ENCODE measurements at regions not wholly inside any gene's neighbourhood (a gene's known extent, or its start where the extent isn't known, plus 50 kb on each side); places are given as distances from the start of the nearest gene placed in this dataset.

DNA sequence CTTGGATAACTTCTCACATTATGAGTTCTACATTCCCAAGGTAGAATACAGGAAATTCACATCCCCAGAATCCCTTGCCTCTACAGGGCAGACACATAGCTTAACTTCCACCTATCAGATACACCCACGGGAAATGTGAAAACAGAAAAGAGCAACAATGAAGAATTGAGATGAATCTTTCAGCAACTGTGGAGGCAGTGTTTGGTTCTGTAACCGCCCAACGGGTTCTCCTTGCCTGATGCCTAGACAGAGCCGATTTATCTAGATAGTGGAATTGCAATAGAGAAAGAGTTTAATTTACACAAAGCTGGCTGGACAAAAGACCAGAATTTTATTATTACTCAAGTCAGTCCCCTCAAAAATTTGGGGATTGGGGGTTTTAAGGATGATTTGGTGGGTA is 138.8 kb downstream of the MTPAP start:
- Histone ChIP-seq H3K27ac (no peak overlapping the region), H3K27me3 (no peaks in the 10 kb centered on the region), H3K36me3 (no peaks in the 10 kb centered on the region), H3K4me3 (no peak overlapping the region), H3K4me1 (no peaks in the 10 kb centered on the region), H3K9me3 (no peaks in the 10 kb centered on the region)
- intact Hi-C loops (cut with DNase I; ENCODE audit: low total_unique reads) = no loop called here
- 91% methylated on average over 4 of the region's 4 CpGs; no CpG with 5 or more reads in 1 of the 2 donors for WGBS, 2 donors (ENCODE audit: low coverage in 1 of 2)
- in situ Hi-C loops (cut with MboI; ENCODE audit: low pct_ligation_motif_present in 1 of 4, low pct_unique_long_range_greater_than_20kb in 1 of 4, low sequenced_read_pairs in 3 of 4) = no loop called here
- DNase-seq = no peak
- TF ChIP-seq POLR2A (IDR thresholded peaks at IDR 0.05) = no peak
- TF ChIP-seq, protein P1, sequence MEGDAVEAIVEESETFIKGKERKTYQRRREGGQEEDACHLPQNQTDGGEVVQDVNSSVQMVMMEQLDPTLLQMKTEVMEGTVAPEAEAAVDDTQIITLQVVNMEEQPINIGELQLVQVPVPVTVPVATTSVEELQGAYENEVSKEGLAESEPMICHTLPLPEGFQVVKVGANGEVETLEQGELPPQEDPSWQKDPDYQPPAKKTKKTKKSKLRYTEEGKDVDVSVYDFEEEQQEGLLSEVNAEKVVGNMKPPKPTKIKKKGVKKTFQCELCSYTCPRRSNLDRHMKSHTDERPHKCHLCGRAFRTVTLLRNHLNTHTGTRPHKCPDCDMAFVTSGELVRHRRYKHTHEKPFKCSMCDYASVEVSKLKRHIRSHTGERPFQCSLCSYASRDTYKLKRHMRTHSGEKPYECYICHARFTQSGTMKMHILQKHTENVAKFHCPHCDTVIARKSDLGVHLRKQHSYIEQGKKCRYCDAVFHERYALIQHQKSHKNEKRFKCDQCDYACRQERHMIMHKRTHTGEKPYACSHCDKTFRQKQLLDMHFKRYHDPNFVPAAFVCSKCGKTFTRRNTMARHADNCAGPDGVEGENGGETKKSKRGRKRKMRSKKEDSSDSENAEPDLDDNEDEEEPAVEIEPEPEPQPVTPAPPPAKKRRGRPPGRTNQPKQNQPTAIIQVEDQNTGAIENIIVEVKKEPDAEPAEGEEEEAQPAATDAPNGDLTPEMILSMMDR (IDR thresholded peaks at IDR 0.05) = no peak

DNA sequence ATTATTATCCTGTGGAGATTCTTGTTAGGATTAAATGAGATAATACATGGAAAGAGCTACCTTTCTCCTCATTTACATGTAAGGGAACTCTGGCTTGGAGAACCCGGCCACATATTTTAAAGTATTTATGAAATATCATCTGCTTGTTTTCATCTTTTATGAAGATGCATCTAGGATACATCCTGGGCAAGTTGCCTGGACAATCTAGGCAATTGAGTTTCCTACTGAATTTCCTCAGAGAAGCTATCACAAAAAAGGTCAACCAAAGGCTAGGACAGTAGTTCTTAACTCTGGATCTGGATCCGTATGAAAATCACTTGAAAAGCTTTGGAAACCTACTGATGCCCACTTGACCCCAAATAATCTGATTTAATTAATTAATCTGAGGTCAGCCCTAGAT is 140.7 kb downstream of the MTPAP start:
- in situ Hi-C loops (cut with MboI; ENCODE audit: low pct_ligation_motif_present in 1 of 4, low pct_unique_long_range_greater_than_20kb in 1 of 4, low sequenced_read_pairs in 3 of 4) = no loop called here
- WGBS, 2 donors (ENCODE audit: low coverage in 1 of 2) = 70 to 90% methylated on average over 2 of the region's 2 CpGs
- DNase-seq = no peak
- H3K4me3 ChIP-seq = no peak overlapping the region
- H3K27ac ChIP-seq = no peak overlapping the region
- H3K4me1 ChIP-seq = no peaks in the 10 kb centered on the region
- H3K27me3 ChIP-seq = no peaks in the 10 kb centered on the region
- no peaks in the 10 kb centered on the region for H3K36me3 ChIP-seq
- intact Hi-C loops (cut with DNase I; ENCODE audit: low total_unique reads) = no loop called here
- TF ChIP-seq, protein P1 (IDR thresholded peaks at IDR 0.05) = no peak
- TF ChIP-seq POLR2AphosphoS5 (IDR thresholded peaks at IDR 0.05) = no peak
- H3K9me3 ChIP-seq = no peaks in the 10 kb centered on the region

DNA sequence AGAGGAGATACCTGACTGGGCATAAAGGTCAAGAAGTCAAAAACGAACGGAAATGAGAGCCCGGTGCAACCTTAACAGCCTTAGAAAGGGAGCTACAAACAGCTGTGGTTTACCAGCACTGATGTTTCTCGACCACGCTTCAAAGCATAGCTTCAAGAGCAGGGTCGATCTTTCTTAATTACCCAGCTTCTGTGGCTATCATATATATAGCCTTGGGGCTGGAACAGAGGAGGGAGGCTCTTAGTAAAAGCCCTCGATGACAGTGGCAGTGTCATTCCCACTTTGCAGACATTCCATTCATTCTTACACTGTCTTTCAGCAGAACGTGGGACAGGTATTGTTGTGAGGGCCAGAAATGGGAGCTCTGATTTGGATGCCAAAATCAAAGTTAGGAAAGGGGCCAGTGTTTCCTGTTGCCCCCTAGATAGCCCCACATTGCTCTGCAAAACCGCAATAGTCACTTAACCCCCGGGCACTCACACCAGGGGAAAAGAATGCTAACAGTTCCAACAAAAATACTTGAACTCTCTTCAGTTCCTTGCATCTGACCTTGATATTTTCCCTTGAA is 141.5 kb downstream of the MTPAP start:
- H3K27ac ChIP-seq = no peak overlapping the region
- no peaks in the 10 kb centered on the region for H3K36me3 ChIP-seq
- DNase-seq = no peak
- intact Hi-C loops (cut with DNase I; ENCODE audit: low total_unique reads) (no loop called here), in situ Hi-C loops (cut with MboI; ENCODE audit: low pct_ligation_motif_present in 1 of 4, low pct_unique_long_range_greater_than_20kb in 1 of 4, low sequenced_read_pairs in 3 of 4) (no loop called here)
- no peaks in the 10 kb centered on the region for H3K27me3 ChIP-seq
- H3K4me1 ChIP-seq = no peaks in the 10 kb centered on the region
- no peaks in the 10 kb centered on the region for H3K9me3 ChIP-seq
- WGBS, 2 donors (ENCODE audit: low coverage in 1 of 2) = 35 to 80% methylated on average over 1 to 10 of the region's 10 CpGs
- no peak for TF ChIP-seq EP300 (IDR thresholded peaks at IDR 0.05; ENCODE audit: low read depth)
- no peak for TF ChIP-seq POLR2AphosphoS5 (IDR thresholded peaks at IDR 0.05)
- no peak for TF ChIP-seq POLR2A (IDR thresholded peaks at IDR 0.05)
- TF ChIP-seq, protein P1 (IDR thresholded peaks at IDR 0.05) = no peak
- no peak overlapping the region for H3K4me3 ChIP-seq

DNA sequence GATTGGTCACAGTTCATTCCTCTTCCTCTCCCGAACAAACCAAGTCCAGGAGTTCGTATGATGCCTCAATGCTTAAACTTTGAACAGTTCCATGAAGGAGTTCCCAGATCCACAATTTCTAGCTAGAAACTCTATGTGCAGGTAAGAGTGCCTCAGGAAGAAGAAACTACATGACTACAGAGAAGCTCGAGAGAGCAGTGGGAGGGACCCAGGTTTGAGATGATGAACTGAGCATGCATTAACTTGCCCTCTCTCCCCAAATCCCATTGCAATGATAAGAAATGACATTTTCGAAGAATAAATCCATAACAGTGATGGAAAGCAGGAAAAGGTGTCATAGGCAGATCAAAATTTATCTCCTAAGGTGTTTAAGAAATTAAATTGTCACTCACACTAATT is 140.6 kb upstream of the JCAD start:
- Histone ChIP-seq H3K4me3 (no peak overlapping the region), H3K27me3 (no peaks in the 10 kb centered on the region), H3K4me1 (no peaks in the 10 kb centered on the region), H3K36me3 (no peaks in the 10 kb centered on the region), H3K27ac (no peak overlapping the region), H3K9me3 (no peaks in the 10 kb centered on the region)
- TF ChIP-seq EP300 (IDR thresholded peaks at IDR 0.05; ENCODE audit: low read depth) = no peak
- TF ChIP-seq, protein P1 (IDR thresholded peaks at IDR 0.05) = no peak
- no peak for TF ChIP-seq POLR2A (IDR thresholded peaks at IDR 0.05)
- TF ChIP-seq POLR2AphosphoS5 (IDR thresholded peaks at IDR 0.05) = no peak
- WGBS, 2 donors (ENCODE audit: low coverage in 1 of 2) = 82 to 88% methylated on average over 2 to 4 of the region's 4 CpGs
- DNase-seq = no peak
- intact Hi-C loops (cut with DNase I; ENCODE audit: low total_unique reads) = no loop called here
- in situ Hi-C loops (cut with MboI; ENCODE audit: low pct_ligation_motif_present in 1 of 4, low pct_unique_long_range_greater_than_20kb in 1 of 4, low sequenced_read_pairs in 3 of 4) = no loop called here

Data from transverse colon (tissue), 4 donors.